A549 (cell line): ENCODE measurements at regions not wholly inside any gene's neighbourhood (a gene's known extent, or its start where the extent isn't known, plus 50 kb on each side); places are given as distances from the start of the nearest gene placed in this dataset.

Source experiments
- ATAC-seq, 2 experiments: fragments of 200-7000 bp in 1 of 2; fragments of >200 bp in 1 of 2; cut with Nextera tagmentation in 1 of 2; cut with Tn5 transposase in 1 of 2; 3 replicates each; pipeline versions ENCODE4 v1.8.0 to v1.9.1; 2018 to 2020; ENCODE audit warnings: mild to moderate bottlenecking in 1 of 2, moderate library complexity in 1 of 2
- CTCF ChIA-PET: fragments of 300-600 bp; sonication (Branson Sonifier 250); formaldehyde crosslinking; extraction: SDS; loops from one replicate; lab custom pipeline; 2021; ENCODE audit warnings: antibody characterized with exemption, inconsistent platforms; lab: Yijun Ruan, JAX
- POLR2A ChIA-PET: fragments of 350-600 bp; formaldehyde crosslinking; extraction: SDS; loops from one replicate; lab custom pipeline; 2021; ENCODE audit warnings: antibody characterized with exemption, inconsistent platforms; lab: Yijun Ruan, JAX
- DNase-seq, 2 experiments: peaks; one replicate each; pipeline versions ENCODE4 v3.0.0 to v3.0.0-alpha.2; 2011 to 2016; ENCODE audit warnings: low read depth in 1 of 2, low spot score in 1 of 2
- FAIRE-seq: peaks from 2 replicates; lab custom pipeline; 2011; peaks lifted over from hg19 to GRCh38; lab: Jason Lieb, UNC
- H3K27ac ChIP-seq, 2 experiments: fragments of >200 bp; sonication (Bioruptor Twin); formaldehyde crosslinking; 3 replicates each; pipeline ENCODE4 v1.5.1; 2016 to 2017
- H3K4me1 ChIP-seq: fragments of >200 bp; sonication (Bioruptor Twin); formaldehyde crosslinking; 3 replicates; pipeline ENCODE4 v1.6.1; 2016
- H3K4me2 ChIP-seq: fragments of >200 bp; sonication (Bioruptor Twin); formaldehyde crosslinking; 3 replicates; pipeline ENCODE4 v1.6.1; 2016
- H3K4me3 ChIP-seq: fragments of >200 bp; sonication (Bioruptor Twin); formaldehyde crosslinking; 3 replicates; pipeline ENCODE4 v1.5.1; 2016
- H3K9me3 ChIP-seq: fragments of >200 bp; sonication (Bioruptor Twin); formaldehyde crosslinking; 3 replicates; pipeline ENCODE4 v1.6.1; 2016
- CBX2 ChIP-seq: fragments of 200-600 bp; sonication (generic); IDR thresholded peaks from 2 replicates; pipeline ENCODE4 v1.6.1; 2016; ENCODE audit warnings: low read depth, mild to moderate bottlenecking, borderline replicate concordance
- CHD2 ChIP-seq: fragments of 150-350 bp; IDR thresholded peaks from 2 replicates; pipeline ENCODE4 v1.6.1; 2014; ENCODE audit warnings: low read length; ENCODE audit not compliant: partially characterized antibody
- CHD4 ChIP-seq: fragments of 200-600 bp; sonication (generic); IDR thresholded peaks from 2 replicates; pipeline ENCODE4 v1.6.1; 2016; ENCODE audit warnings: antibody characterized with exemption, mild to moderate bottlenecking, borderline replicate concordance
- EHMT2 ChIP-seq: fragments of 200-600 bp; sonication (generic); IDR thresholded peaks from 2 replicates; pipeline ENCODE4 v1.6.1; 2016; ENCODE audit warnings: antibody characterized with exemption, low read depth, mild to moderate bottlenecking, moderate library complexity
- FOSB ChIP-seq: fragments of 250-450 bp; sonication (Bioruptor Pico); IDR thresholded peaks from 2 replicates; pipeline ENCODE4 v1.5.0; 2020; ENCODE audit warnings: mild to moderate bottlenecking, moderate library complexity
- FOSL2 ChIP-seq, 2 experiments: fragments of 450-650 bp in 1 of 2; fragments of >200 bp in 1 of 2; sonication (Bioruptor Twin) in 1 of 2; formaldehyde crosslinking; IDR thresholded peaks; 2 replicates each; pipeline versions ENCODE4 v1.5.0 to v1.6.1; 2016 to 2020; ENCODE audit warnings: mild to moderate bottlenecking in 1 of 2, moderate library complexity in 1 of 2
- GATA3 ChIP-seq: IDR thresholded peaks from 2 replicates; pipeline ENCODE4 v1.6.1; 2012; ENCODE audit warnings: borderline replicate concordance
- HDAC2 ChIP-seq: fragments of 200-600 bp; sonication (generic); IDR thresholded peaks from 2 replicates; pipeline ENCODE4 v1.6.1; 2016
- HOXA7 ChIP-seq: fragments of 250-450 bp; sonication (Bioruptor Pico); IDR thresholded peaks from 2 replicates; pipeline ENCODE4 v1.5.0; 2020; ENCODE audit warnings: mild to moderate bottlenecking, moderate library complexity
- HOXB13 ChIP-seq: fragments of 250-450 bp; sonication (Bioruptor Pico); IDR thresholded peaks from 2 replicates; pipeline ENCODE4 v1.5.0; 2020; ENCODE audit warnings: low read depth, mild to moderate bottlenecking, moderate library complexity
- HOXB5 ChIP-seq: fragments of 250-450 bp; sonication (Bioruptor Pico); IDR thresholded peaks from 2 replicates; pipeline ENCODE4 v1.5.0; 2020; ENCODE audit warnings: mild to moderate bottlenecking, moderate library complexity
- POLR2A ChIP-seq: IDR thresholded peaks from 2 replicates; pipeline ENCODE4 v1.6.1; 2012; ENCODE audit warnings: mild to moderate bottlenecking, low read length
- POLR2AphosphoS2 ChIP-seq: conservative IDR thresholded peaks from 2 replicates; pipeline ENCODE4 v1.6.1; 2012; ENCODE audit warnings: low read length, improper control_type of control experiment, inconsistent platforms
- RCOR1 ChIP-seq: fragments of 150-350 bp; IDR thresholded peaks from 2 replicates; pipeline ENCODE4 v1.6.1; 2014; ENCODE audit warnings: antibody characterized with exemption, low read length, low read depth
- RFX5 ChIP-seq: fragments of 450-650 bp; IDR thresholded peaks from 2 replicates; pipeline ENCODE4 v1.7.1; 2014; ENCODE audit warnings: antibody characterized with exemption, mild to moderate bottlenecking, moderate library complexity
- SMC3 ChIP-seq: fragments of >200 bp; sonication (Bioruptor Twin); formaldehyde crosslinking; IDR thresholded peaks from 3 replicates; pipeline ENCODE4 v1.6.1; 2018; ENCODE audit warnings: inconsistent platforms
- TP53 ChIP-seq: fragments of 250-450 bp; sonication (Bioruptor Pico); IDR thresholded peaks from 2 replicates; pipeline ENCODE4 v1.5.0; 2021; ENCODE audit warnings: mild to moderate bottlenecking, moderate library complexity
- ZFP36 ChIP-seq: fragments of 450-650 bp; IDR thresholded peaks from 2 replicates; pipeline ENCODE4 v1.6.1; 2014; ENCODE audit warnings: borderline replicate concordance; ENCODE audit not compliant: partially characterized antibody
- ZNF302 ChIP-seq: fragments of 250-450 bp; sonication (Bioruptor Pico); IDR thresholded peaks from 2 replicates; pipeline ENCODE4 v1.9.0; 2021; ENCODE audit warnings: inconsistent platforms, mild to moderate bottlenecking, moderate library complexity
- WGBS: methylation state at CpG from one replicate; pipeline ENCODE4 v1.1.6; 2017; ENCODE audit errors: missing lambda C conversion rate; 5-methylcytosine and 5-hydroxymethylcytosine counted together
- TF ChIP-seq, protein P1 (sequence below): fragments of >200 bp; sonication (Bioruptor Twin); formaldehyde crosslinking; IDR thresholded peaks from 2 replicates; pipeline ENCODE4 v1.6.1; 2016
- TF ChIP-seq, protein P2 (sequence below): fragments of 450-650 bp; IDR thresholded peaks from 2 replicates; pipeline ENCODE4 v1.6.1; 2014; ENCODE audit warnings: antibody characterized with exemption
- TF ChIP-seq, protein P3 (sequence below): fragments of >200 bp; sonication (Bioruptor Twin); formaldehyde crosslinking; IDR thresholded peaks from 3 replicates; pipeline ENCODE4 v1.6.1; 2016
- TF ChIP-seq, protein P4 (sequence below): IDR thresholded peaks from 2 replicates; pipeline ENCODE4 v1.6.1; 2012; ENCODE audit warnings: low read depth, borderline replicate concordance
- TF ChIP-seq, protein P5 (sequence below): fragments of 150-350 bp; IDR thresholded peaks from 2 replicates; pipeline ENCODE4 v1.6.1; 2014; ENCODE audit warnings: low read depth, mild to moderate bottlenecking, low read length

DNA sequence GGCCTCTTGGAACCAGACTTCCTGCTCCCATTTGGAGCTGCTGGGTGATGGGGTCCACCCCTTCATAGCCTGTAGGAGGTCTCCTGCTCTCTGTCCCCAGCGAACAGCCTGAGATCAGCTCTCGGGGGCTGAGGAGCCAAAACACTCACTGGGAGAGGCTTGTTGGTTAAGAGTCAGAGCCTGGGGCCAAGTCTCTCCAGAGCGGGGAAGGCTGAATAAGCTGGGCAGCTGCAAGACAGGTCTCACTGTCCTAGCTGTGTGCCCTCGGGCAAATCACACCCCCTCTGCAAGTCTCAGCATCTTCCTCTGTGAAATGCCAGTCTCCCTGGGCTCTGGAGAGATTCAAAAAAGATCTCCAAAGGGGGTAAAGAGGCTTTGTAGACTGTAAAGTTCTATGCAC, 174.6 kb downstream of the WSCD1 start:
- Histone ChIP-seq H3K9me3 (no peaks in the 10 kb centered on the region), H3K4me1 (peaks cover 23% of the 10 kb centered on the region), H3K4me2 (no peak overlapping the region), H3K4me3 (no peak overlapping the region), H3K27ac (no peak overlapping the region)
- CTCF ChIA-PET: interaction anchor here (0.6 to 1.5 kb wide), 2 partner anchors 12 to 177 kb away, joined by 3 to 4 read pairs; no protein-coding TSS in a partner anchor
- DNase-seq (no peak), ATAC-seq (no peak), FAIRE-seq (no peak)
- WGBS: 53% methylated on average over 4 of the region's 4 CpGs
- POLR2A ChIA-PET: no interaction called here
- TF ChIP-seq, protein P1, sequence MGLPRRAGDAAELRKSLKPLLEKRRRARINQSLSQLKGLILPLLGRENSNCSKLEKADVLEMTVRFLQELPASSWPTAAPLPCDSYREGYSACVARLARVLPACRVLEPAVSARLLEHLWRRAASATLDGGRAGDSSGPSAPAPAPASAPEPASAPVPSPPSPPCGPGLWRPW: no peak
- TF ChIP-seq HOXB5: no peak
- no peak for TF ChIP-seq EHMT2
- TF ChIP-seq POLR2A: no peak
- TF ChIP-seq HOXA7: no peak
- TF ChIP-seq GATA3: no peak
- TF ChIP-seq POLR2AphosphoS2: no peak
- TF ChIP-seq ZFP36: no peak

DNA sequence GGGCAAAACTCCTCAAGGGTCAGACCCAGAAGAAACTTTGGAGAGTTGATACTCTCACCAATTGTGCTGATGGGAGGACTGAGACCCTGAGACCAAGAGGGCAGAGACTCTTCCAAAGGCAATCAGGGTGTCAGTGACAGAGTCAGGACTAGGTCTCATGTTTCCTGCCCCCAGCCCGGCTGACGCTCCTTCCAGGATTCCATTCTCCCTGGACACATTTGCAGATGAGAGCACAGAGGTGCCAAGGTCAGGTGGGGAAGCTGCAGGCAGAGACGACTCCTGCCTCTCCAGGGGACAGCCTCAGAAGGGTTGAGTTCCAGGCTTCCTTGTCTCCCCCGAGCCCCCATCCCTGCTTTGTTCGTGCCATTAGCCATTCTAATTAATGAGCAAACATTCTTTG, 174.1 kb downstream of the WSCD1 start:
- TF ChIP-seq, protein P2, sequence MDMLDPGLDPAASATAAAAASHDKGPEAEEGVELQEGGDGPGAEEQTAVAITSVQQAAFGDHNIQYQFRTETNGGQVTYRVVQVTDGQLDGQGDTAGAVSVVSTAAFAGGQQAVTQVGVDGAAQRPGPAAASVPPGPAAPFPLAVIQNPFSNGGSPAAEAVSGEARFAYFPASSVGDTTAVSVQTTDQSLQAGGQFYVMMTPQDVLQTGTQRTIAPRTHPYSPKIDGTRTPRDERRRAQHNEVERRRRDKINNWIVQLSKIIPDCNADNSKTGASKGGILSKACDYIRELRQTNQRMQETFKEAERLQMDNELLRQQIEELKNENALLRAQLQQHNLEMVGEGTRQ: no peak
- TF ChIP-seq TP53 (no peak), CHD2 (no peak), CHD4 (no peak), HOXB5 (no peak), ZNF302 (CRISPR knock-in tag) (no peak), HOXB13 (no peak), FOSB (CRISPR knock-in tag) (no peak), HDAC2 (no peak), SMC3 (no peak), RCOR1 (no peak)
- TF ChIP-seq, protein P3, sequence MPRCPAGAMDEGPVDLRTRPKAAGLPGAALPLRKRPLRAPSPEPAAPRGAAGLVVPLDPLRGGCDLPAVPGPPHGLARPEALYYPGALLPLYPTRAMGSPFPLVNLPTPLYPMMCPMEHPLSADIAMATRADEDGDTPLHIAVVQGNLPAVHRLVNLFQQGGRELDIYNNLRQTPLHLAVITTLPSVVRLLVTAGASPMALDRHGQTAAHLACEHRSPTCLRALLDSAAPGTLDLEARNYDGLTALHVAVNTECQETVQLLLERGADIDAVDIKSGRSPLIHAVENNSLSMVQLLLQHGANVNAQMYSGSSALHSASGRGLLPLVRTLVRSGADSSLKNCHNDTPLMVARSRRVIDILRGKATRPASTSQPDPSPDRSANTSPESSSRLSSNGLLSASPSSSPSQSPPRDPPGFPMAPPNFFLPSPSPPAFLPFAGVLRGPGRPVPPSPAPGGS: no peak
- TF ChIP-seq, protein P4, sequence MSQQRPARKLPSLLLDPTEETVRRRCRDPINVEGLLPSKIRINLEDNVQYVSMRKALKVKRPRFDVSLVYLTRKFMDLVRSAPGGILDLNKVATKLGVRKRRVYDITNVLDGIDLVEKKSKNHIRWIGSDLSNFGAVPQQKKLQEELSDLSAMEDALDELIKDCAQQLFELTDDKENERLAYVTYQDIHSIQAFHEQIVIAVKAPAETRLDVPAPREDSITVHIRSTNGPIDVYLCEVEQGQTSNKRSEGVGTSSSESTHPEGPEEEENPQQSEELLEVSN: no peak
- TF ChIP-seq, protein P5, sequence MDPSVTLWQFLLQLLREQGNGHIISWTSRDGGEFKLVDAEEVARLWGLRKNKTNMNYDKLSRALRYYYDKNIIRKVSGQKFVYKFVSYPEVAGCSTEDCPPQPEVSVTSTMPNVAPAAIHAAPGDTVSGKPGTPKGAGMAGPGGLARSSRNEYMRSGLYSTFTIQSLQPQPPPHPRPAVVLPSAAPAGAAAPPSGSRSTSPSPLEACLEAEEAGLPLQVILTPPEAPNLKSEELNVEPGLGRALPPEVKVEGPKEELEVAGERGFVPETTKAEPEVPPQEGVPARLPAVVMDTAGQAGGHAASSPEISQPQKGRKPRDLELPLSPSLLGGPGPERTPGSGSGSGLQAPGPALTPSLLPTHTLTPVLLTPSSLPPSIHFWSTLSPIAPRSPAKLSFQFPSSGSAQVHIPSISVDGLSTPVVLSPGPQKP: no peak
- H3K4me3 ChIP-seq: no peak overlapping the region
- 53% methylated on average over 5 of the region's 5 CpGs for WGBS
- POLR2A ChIA-PET: no interaction called here
- FAIRE-seq (no peak), DNase-seq (no peak), ATAC-seq (no peak)
- CTCF ChIA-PET: interaction anchor here (1.5 kb wide), 1 partner anchor 12 kb away, joined by 4 read pairs; no protein-coding TSS in a partner anchor
- no peak overlapping the region for H3K4me2 ChIP-seq
- H3K9me3 ChIP-seq: no peaks in the 10 kb centered on the region
- peaks cover 24% of the 10 kb centered on the region for H3K4me1 ChIP-seq
- no peak overlapping the region for H3K27ac ChIP-seq

DNA sequence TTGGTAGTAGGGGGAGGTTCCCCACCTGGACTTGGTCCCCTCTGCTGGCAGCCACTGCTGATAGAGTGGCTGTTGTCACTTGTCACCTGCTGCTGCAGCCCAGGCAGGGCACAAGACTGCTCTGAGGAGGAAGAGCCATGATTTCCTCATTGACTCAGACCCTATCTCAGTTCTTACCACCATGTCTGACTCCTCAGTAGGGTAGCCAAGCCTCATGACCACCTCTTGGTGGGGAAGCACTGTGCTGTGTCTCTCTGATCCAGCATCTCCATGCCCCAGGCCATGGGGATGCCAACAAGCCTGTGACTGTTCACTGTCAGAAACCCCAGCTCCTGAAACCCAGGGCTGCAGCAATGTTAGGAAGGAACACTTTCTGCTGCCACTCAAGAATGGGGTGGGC, 173.0 kb downstream of the WSCD1 start:
- TF ChIP-seq ZNF302 (CRISPR knock-in tag): no peak
- no peak for TF ChIP-seq RFX5
- TF ChIP-seq FOSL2 (IDR thresholded peaks at IDR 0.05): no peak
- TF ChIP-seq FOSL2 (CRISPR knock-in tag; IDR thresholded peaks at IDR 0.05): no peak
- TF ChIP-seq CBX2: no peak
- TF ChIP-seq POLR2AphosphoS2: no peak
- DNase-seq: no peak
- no peak for FAIRE-seq
- ChIA-PET POLR2A (no interaction called here), CTCF (no interaction called here)
- Histone ChIP-seq H3K27ac (no peak overlapping the region), H3K4me1 (peaks cover 30% of the 10 kb centered on the region), H3K9me3 (no peaks in the 10 kb centered on the region), H3K4me3 (no peak overlapping the region), H3K4me2 (no peak overlapping the region)
- ATAC-seq: no peak
